DOHH2 (cell line): ENCODE measurements at regions not wholly inside any gene's neighbourhood (a gene's known extent, or its start where the extent isn't known, plus 50 kb on each side); places are given as distances from the start of the nearest gene placed in this dataset.
A peak's percentile ranks its signal among the peaks of the same experiment; 100 is the strongest.

Source experiments
- H3F3A ChIP-seq: fragments of 200-600 bp; sonication (generic), shearing (Covaris generic); 2 replicates; pipeline ENCODE4 v1.6.0; 2016; ENCODE audit warnings: antibody characterized with exemption, mild to moderate bottlenecking; ENCODE audit not compliant: control insufficient read depth, insufficient read depth
- H3K27ac ChIP-seq: fragments of 200-600 bp; sonication (generic); 2 replicates; pipeline ENCODE4 v1.5.1; 2014; ENCODE audit warnings: low read depth, mild to moderate bottlenecking, low read length, moderate library complexity
- H3K27me3 ChIP-seq: fragments of 200-600 bp; sonication (generic); 2 replicates; pipeline ENCODE4 v1.6.1; 2014; ENCODE audit warnings: mild to moderate bottlenecking, low read length, mixed read lengths; ENCODE audit not compliant: control insufficient read depth
- H3K36me3 ChIP-seq: fragments of 200-600 bp; sonication (generic); 2 replicates; pipeline ENCODE4 v1.6.1; 2014; ENCODE audit warnings: mild to moderate bottlenecking, low read length, moderate library complexity, mixed read lengths; ENCODE audit not compliant: control insufficient read depth
- H3K4me1 ChIP-seq: fragments of 200-600 bp; sonication (generic); 2 replicates; pipeline ENCODE4 v1.6.1; 2014; ENCODE audit warnings: mild to moderate bottlenecking, low read length, mixed read lengths; ENCODE audit not compliant: control insufficient read depth
- H3K4me2 ChIP-seq: fragments of 200-600 bp; sonication (generic); 2 replicates; pipeline ENCODE4 v1.6.0; 2014; ENCODE audit warnings: mild to moderate bottlenecking, low read length, moderate library complexity
- H3K4me3 ChIP-seq: fragments of 200-600 bp; sonication (generic); 2 replicates; pipeline ENCODE4 v1.5.1; 2014; ENCODE audit warnings: mild to moderate bottlenecking, low read length, mixed read lengths
- H3K79me2 ChIP-seq: fragments of 200-600 bp; sonication (generic); 2 replicates; pipeline ENCODE4 v1.6.1; 2014; ENCODE audit warnings: mild to moderate bottlenecking, low read length, mixed read lengths; ENCODE audit not compliant: control insufficient read depth
- H3K9me2 ChIP-seq: fragments of 200-600 bp; sonication (generic); replicated peaks from 2 replicates; pipeline ENCODE4 v1.6.1; 2014; ENCODE audit warnings: mild to moderate bottlenecking, low read length, mixed read lengths; ENCODE audit not compliant: control insufficient read depth
- H3K9me3 ChIP-seq: fragments of 200-600 bp; sonication (generic); 2 replicates; pipeline ENCODE4 v1.6.1; 2014; ENCODE audit warnings: antibody characterized with exemption, low read length, mixed read lengths; ENCODE audit not compliant: control insufficient read depth, insufficient read depth
- H4K20me1 ChIP-seq: fragments of 200-600 bp; sonication (generic); 2 replicates; pipeline ENCODE4 v1.6.0; 2014; ENCODE audit warnings: low read depth, mild to moderate bottlenecking, antibody characterized with exemption, low read length, moderate library complexity; ENCODE audit not compliant: control insufficient read depth, insufficient read depth
- EZH2phosphoT487 ChIP-seq: fragments of 200-600 bp; sonication (generic); IDR thresholded peaks from 2 replicates; pipeline ENCODE4 v1.6.1; 2017; ENCODE audit warnings: borderline replicate concordance, mild to moderate bottlenecking, antibody characterized with exemption, low read length, moderate library complexity, mixed read lengths
- TF ChIP-seq, protein P1 (sequence below): fragments of 200-600 bp; sonication (generic); IDR thresholded peaks from one replicate; pipeline ENCODE4 v1.5.1; 2014; ENCODE audit warnings: antibody characterized with exemption, mild to moderate bottlenecking, low read depth, low read length; ENCODE audit not compliant: poor library complexity, severe bottlenecking

DNA sequence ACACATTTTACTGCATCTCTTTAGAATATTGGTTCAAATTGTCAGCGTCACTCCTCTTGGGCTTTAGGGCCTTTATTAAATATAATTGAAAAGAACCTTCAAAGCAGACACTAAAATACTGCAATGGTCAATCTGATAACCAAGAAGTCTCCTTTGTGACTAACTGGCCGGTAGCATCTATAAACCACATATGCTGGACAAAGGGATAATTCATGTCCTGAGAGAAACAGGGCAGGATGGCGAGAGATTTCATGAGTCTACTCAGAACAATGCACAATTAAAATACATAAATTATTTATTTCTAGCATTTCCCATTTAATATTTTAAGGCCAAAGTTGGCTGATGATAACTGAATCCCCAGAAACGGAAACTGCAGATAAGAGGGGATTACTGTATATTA lies 1083.4 kb upstream of the CDH18 start:
- H3F3A ChIP-seq, result no peaks in the 10 kb centered on the region
- no peaks in the 10 kb centered on the region for H3K79me2 ChIP-seq
- TF ChIP-seq EZH2phosphoT487, result no peak
- TF ChIP-seq, protein P1, sequence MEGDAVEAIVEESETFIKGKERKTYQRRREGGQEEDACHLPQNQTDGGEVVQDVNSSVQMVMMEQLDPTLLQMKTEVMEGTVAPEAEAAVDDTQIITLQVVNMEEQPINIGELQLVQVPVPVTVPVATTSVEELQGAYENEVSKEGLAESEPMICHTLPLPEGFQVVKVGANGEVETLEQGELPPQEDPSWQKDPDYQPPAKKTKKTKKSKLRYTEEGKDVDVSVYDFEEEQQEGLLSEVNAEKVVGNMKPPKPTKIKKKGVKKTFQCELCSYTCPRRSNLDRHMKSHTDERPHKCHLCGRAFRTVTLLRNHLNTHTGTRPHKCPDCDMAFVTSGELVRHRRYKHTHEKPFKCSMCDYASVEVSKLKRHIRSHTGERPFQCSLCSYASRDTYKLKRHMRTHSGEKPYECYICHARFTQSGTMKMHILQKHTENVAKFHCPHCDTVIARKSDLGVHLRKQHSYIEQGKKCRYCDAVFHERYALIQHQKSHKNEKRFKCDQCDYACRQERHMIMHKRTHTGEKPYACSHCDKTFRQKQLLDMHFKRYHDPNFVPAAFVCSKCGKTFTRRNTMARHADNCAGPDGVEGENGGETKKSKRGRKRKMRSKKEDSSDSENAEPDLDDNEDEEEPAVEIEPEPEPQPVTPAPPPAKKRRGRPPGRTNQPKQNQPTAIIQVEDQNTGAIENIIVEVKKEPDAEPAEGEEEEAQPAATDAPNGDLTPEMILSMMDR, result no peak
- H3K9me3 ChIP-seq, result no peaks in the 10 kb centered on the region
- no peak overlapping the region for H3K4me3 ChIP-seq
- H3K36me3 ChIP-seq, result no peaks in the 10 kb centered on the region
- H3K9me2 ChIP-seq, result no peaks in the 10 kb centered on the region
- no peaks in the 10 kb centered on the region for H4K20me1 ChIP-seq
- no peak overlapping the region for H3K27ac ChIP-seq
- H3K4me2 ChIP-seq, result no peak overlapping the region
- H3K4me1 ChIP-seq, result peaks cover 13% of the 10 kb centered on the region
- H3K27me3 ChIP-seq, result no peaks in the 10 kb centered on the region

GRCh38 chr5:21070858-21071257 lies 1082.9 kb upstream of the CDH18 start:
- Histone ChIP-seq H3K4me2 (no peak overlapping the region), H3F3A (no peaks in the 10 kb centered on the region), H3K9me2 (no peaks in the 10 kb centered on the region), H3K79me2 (no peaks in the 10 kb centered on the region), H4K20me1 (no peaks in the 10 kb centered on the region), H3K27ac (no peak overlapping the region), H3K4me3 (no peak overlapping the region), H3K27me3 (no peaks in the 10 kb centered on the region), H3K36me3 (no peaks in the 10 kb centered on the region), H3K4me1 (peaks cover 13% of the 10 kb centered on the region), H3K9me3 (no peaks in the 10 kb centered on the region)
- TF ChIP-seq EZH2phosphoT487, result no peak
- TF ChIP-seq, protein P1, result no peak

GRCh38 chr5:21067724-21068123 lies 1079.7 kb upstream of the CDH18 start:
- no peaks in the 10 kb centered on the region for H3K9me2 ChIP-seq
- TF ChIP-seq EZH2phosphoT487, result no peak
- TF ChIP-seq, protein P1, result no peak
- no peaks in the 10 kb centered on the region for H3K79me2 ChIP-seq
- H3K27ac ChIP-seq, result no peak overlapping the region; the same call in 1 of the 2 replicates
- H3F3A ChIP-seq, result no peaks in the 10 kb centered on the region
- H4K20me1 ChIP-seq, result no peaks in the 10 kb centered on the region
- peak overlapping the region; percentile 43 for H3K4me2 ChIP-seq
- H3K27me3 ChIP-seq, result no peaks in the 10 kb centered on the region
- H3K9me3 ChIP-seq, result peaks cover 9% of the 10 kb centered on the region
- peaks cover 13% of the 10 kb centered on the region for H3K4me1 ChIP-seq
- H3K4me3 ChIP-seq, result peak overlapping the region; percentile 18
- no peaks in the 10 kb centered on the region; the same call in 1 of the 2 replicates for H3K36me3 ChIP-seq

- H3K27ac ChIP-seq, result no peak overlapping the region
- TF ChIP-seq, protein P1, result no peak
- no peak for TF ChIP-seq EZH2phosphoT487
- H4K20me1 ChIP-seq, result no peaks in the 10 kb centered on the region
- no peak overlapping the region for H3K4me2 ChIP-seq
- H3K27me3 ChIP-seq, result no peaks in the 10 kb centered on the region
- no peak overlapping the region for H3K4me3 ChIP-seq
- H3K9me2 ChIP-seq, result no peaks in the 10 kb centered on the region
- peaks cover 13% of the 10 kb centered on the region for H3K36me3 ChIP-seq
- peaks cover 5% of the 10 kb centered on the region; the same call in 1 of the 2 replicates for H3K79me2 ChIP-seq
- H3K4me1 ChIP-seq, result peaks cover 45% of the 10 kb centered on the region
- peaks cover 26% of the 10 kb centered on the region for H3K9me3 ChIP-seq
- H3F3A ChIP-seq, result peaks cover 8% of the 10 kb centered on the region
These were observed 1075.1 kb upstream of the CDH18 start for GRCh38 chr5:21063146-21063545.
